ENCODE measurements at regions not wholly inside any gene's neighbourhood (a gene's known extent, or its start where the extent isn't known, plus 50 kb on each side); places are given as distances from the start of the nearest gene placed in this dataset.

DNA sequence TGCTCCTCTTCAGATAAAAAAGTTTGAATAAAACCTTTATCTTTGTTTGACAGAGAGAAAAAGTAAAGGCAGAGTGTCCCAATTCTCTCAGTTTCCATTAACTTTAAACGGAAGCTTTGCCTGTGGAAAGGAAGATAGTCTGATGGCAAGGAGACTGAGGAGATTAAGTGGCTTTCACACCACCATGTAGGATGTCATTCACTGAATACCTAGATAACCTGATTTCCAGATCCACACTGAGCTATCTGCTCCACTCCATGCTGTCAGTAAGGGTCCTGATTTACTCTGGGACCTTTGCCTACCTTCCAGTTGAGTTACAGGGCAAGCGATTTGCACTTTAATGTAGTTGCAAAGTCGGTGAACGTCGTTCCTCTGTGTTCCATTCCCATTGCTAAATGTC is 233.4 kb upstream of the TBL1XR1 start:
- TF ChIP-seq, protein P1, sequence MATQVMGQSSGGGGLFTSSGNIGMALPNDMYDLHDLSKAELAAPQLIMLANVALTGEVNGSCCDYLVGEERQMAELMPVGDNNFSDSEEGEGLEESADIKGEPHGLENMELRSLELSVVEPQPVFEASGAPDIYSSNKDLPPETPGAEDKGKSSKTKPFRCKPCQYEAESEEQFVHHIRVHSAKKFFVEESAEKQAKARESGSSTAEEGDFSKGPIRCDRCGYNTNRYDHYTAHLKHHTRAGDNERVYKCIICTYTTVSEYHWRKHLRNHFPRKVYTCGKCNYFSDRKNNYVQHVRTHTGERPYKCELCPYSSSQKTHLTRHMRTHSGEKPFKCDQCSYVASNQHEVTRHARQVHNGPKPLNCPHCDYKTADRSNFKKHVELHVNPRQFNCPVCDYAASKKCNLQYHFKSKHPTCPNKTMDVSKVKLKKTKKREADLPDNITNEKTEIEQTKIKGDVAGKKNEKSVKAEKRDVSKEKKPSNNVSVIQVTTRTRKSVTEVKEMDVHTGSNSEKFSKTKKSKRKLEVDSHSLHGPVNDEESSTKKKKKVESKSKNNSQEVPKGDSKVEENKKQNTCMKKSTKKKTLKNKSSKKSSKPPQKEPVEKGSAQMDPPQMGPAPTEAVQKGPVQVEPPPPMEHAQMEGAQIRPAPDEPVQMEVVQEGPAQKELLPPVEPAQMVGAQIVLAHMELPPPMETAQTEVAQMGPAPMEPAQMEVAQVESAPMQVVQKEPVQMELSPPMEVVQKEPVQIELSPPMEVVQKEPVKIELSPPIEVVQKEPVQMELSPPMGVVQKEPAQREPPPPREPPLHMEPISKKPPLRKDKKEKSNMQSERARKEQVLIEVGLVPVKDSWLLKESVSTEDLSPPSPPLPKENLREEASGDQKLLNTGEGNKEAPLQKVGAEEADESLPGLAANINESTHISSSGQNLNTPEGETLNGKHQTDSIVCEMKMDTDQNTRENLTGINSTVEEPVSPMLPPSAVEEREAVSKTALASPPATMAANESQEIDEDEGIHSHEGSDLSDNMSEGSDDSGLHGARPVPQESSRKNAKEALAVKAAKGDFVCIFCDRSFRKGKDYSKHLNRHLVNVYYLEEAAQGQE (IDR thresholded peaks at IDR 0.05; ENCODE audit: insufficient read depth in 1 of 2, low read depth in 2 of 2, low read length in 2 of 2), result no peak
- TF ChIP-seq FOXP2 (optimal IDR thresholded peaks at IDR 0.05; ENCODE audit: borderline replicate concordance, extremely low read depth, extremely low read length, insufficient read depth) (no peak), POLR2AphosphoS5 (IDR thresholded peaks at IDR 0.05; ENCODE audit: low read depth, low read length) (no peak), SIN3A (IDR thresholded peaks at IDR 0.05; ENCODE audit: borderline replicate concordance, insufficient read depth, low read length) (no peak), TAF1 (IDR thresholded peaks at IDR 0.05; ENCODE audit: borderline replicate concordance, insufficient read depth, low read length) (no peak)

DNA sequence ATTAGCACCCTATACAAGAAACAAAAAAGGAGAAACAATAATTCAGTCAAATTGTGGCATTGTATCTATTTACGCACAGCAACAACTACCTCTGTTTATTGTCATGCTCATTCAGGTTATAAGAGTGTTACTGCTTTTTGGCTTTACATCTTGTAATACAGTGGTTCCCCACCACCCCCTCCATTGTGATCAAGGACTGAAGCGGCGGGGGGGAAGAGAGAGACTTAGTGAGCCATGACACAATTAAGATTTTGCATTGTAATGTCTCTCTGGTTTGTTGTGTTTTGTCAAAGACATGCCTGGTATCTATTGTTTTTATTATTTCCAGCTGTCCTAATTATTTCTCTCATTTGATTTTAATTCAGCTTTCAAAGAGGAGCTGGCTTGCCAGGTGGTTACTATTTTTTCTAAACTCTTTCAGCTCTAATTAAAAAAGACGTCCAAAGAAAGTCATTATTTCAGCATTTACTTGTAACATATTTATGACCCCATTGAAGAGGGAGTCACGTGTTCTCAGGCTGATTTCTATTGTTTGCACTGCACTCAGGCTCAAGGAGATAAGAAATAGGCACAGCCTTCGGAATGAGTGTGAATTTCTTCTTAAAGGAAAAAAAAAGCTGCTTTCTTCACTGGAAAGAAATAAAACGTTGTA is 234.4 kb upstream of the TBL1XR1 start:
- TF ChIP-seq FOXP2 (optimal IDR thresholded peaks at IDR 0.05; ENCODE audit: borderline replicate concordance, extremely low read depth, extremely low read length, insufficient read depth) (no peak), SIN3A (IDR thresholded peaks at IDR 0.05; ENCODE audit: borderline replicate concordance, insufficient read depth, low read length) (no peak), POLR2AphosphoS5 (IDR thresholded peaks at IDR 0.05; ENCODE audit: low read depth, low read length) (no peak), TAF1 (IDR thresholded peaks at IDR 0.05; ENCODE audit: borderline replicate concordance, insufficient read depth, low read length) (no peak)
- TF ChIP-seq, protein P1 (IDR thresholded peaks at IDR 0.05; ENCODE audit: insufficient read depth in 1 of 2, low read depth in 2 of 2, low read length in 2 of 2), result no peak

DNA sequence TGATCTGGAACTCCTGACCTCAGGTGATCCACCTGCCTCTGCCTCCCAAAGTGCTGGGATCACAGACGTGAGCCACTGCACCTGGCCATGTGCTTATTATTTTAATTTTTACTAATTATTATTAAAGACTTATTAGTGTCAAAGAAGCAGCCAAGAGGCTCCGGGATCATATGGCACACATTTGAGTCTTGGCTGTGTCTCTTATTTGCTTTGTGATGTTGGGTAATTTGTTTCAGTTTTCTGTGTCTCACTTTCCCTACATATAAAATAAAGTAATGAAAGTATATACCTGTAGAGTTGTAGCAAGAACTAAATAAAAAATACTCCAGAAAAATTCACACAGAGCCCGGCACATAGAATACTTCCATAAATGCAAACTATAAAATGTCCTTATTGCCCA is 238.0 kb upstream of the TBL1XR1 start:
- no peak for TF ChIP-seq POLR2AphosphoS5 (IDR thresholded peaks at IDR 0.05; ENCODE audit: low read depth, low read length)
- TF ChIP-seq FOXP2 (optimal IDR thresholded peaks at IDR 0.05; ENCODE audit: borderline replicate concordance, extremely low read depth, extremely low read length, insufficient read depth), result no peak
- TF ChIP-seq TAF1 (IDR thresholded peaks at IDR 0.05; ENCODE audit: borderline replicate concordance, insufficient read depth, low read length), result no peak
- no peak for TF ChIP-seq SIN3A (IDR thresholded peaks at IDR 0.05; ENCODE audit: borderline replicate concordance, insufficient read depth, low read length)
- TF ChIP-seq, protein P1 (IDR thresholded peaks at IDR 0.05; ENCODE audit: insufficient read depth in 1 of 2, low read depth in 2 of 2, low read length in 2 of 2), result no peak

DNA sequence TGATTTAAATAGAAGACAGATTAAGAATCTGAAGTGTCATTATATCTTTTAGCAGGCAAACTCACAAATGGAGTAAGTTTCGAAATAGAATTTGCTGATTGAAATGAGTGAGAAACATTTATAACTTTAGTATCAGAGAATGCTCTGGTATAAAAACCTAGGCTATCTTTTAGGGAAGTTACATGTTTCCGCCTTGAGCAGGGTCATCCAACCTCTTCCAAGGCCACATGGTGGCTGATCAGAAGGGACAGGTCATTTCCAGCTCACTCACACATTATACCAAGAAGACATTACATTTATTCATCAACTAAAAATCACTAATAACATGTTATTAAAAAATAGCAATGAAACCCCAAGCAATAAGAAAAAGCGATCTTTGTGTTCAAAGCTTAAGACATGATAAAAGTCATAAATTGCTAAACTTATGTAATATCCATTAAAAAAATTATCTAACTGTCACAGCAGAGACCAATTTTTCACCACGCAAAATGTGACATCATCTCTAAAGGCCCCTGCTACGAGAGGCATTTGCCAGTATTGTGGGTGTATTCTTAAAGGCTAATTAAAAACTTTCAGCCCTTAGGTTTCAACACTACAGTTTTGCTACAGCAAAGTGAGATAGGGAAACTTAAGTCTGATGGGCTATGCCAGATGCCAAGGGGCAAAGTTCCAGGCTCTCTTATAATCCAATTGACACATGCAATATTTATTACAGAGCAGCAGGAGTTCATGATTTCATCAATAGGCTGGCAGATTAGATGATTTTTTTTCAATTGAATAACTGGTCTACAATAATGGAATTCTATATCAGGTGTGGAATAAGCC is 240.4 kb upstream of the TBL1XR1 start:
- TF ChIP-seq TAF1 (IDR thresholded peaks at IDR 0.05; ENCODE audit: borderline replicate concordance, insufficient read depth, low read length) (no peak), FOXP2 (optimal IDR thresholded peaks at IDR 0.05; ENCODE audit: borderline replicate concordance, extremely low read depth, extremely low read length, insufficient read depth) (no peak), SIN3A (IDR thresholded peaks at IDR 0.05; ENCODE audit: borderline replicate concordance, insufficient read depth, low read length) (no peak), POLR2AphosphoS5 (IDR thresholded peaks at IDR 0.05; ENCODE audit: low read depth, low read length) (no peak)
- TF ChIP-seq, protein P1 (IDR thresholded peaks at IDR 0.05; ENCODE audit: insufficient read depth in 1 of 2, low read depth in 2 of 2, low read length in 2 of 2), result no peak
